Neural crest cell (in vitro differentiated cells): ENCODE measurements at regions not wholly inside any gene's neighbourhood (a gene's known extent, or its start where the extent isn't known, plus 50 kb on each side); places are given as distances from the start of the nearest gene placed in this dataset.
A peak's percentile ranks its signal among the peaks of the same experiment; 100 is the strongest.

Experiments used
- DNase-seq: peaks from one replicate; pipeline ENCODE4 v3.0.0; 2021; ENCODE audit warnings: low read depth, mixed read lengths, low spot score
- H3K27ac Mint-ChIP-seq: one replicate; pipeline ENCODE4 v1.8.0; 2021; ENCODE audit warnings: mild to moderate bottlenecking, mixed read lengths; ENCODE audit not compliant: unreplicated experiment
- H3K27me3 Mint-ChIP-seq: 2 replicates; pipeline ENCODE4 v1.8.0; 2021; ENCODE audit warnings: low read depth, mild to moderate bottlenecking, mixed read lengths
- H3K36me3 Mint-ChIP-seq: 2 replicates; pipeline ENCODE4 v1.8.0; 2021; ENCODE audit warnings: low read depth, mild to moderate bottlenecking, mixed read lengths
- H3K4me1 Mint-ChIP-seq: 2 replicates; pipeline ENCODE4 v1.8.0; 2021; ENCODE audit warnings: mixed read lengths
- H3K4me3 Mint-ChIP-seq: one replicate; pipeline ENCODE4 v1.8.0; 2021; ENCODE audit warnings: mild to moderate bottlenecking, mixed read lengths
- H3K9me3 Mint-ChIP-seq: 2 replicates; pipeline ENCODE4 v1.8.0; 2021; ENCODE audit warnings: mixed read lengths
- CTCF ChIP-seq: fragments of 200-600 bp; sonication (generic); conservative IDR thresholded peaks from 2 replicates; pipeline ENCODE4 v1.5.0; 2021; ENCODE audit warnings: antibody characterized with exemption, mild to moderate bottlenecking

GRCh38 chr5:61600945-61601511, 269.0 kb downstream of the ZSWIM6 start:
- no peak for DNase-seq
- peaks cover 12% of the 10 kb centered on the region for H3K4me1 Mint-ChIP-seq
- H3K4me3 Mint-ChIP-seq, result no peak overlapping the region
- H3K27ac Mint-ChIP-seq, result peak overlapping the region; percentile 57
- no peaks in the 10 kb centered on the region for H3K27me3 Mint-ChIP-seq
- H3K36me3 Mint-ChIP-seq, result peaks cover 3% of the 10 kb centered on the region
- peaks cover 3% of the 10 kb centered on the region for H3K9me3 Mint-ChIP-seq
- TF ChIP-seq CTCF, result no peak

GRCh38 chr5:61603211-61603908, 271.3 kb downstream of the ZSWIM6 start:
- H3K27ac Mint-ChIP-seq, result no peak overlapping the region
- H3K4me1 Mint-ChIP-seq, result peaks cover 12% of the 10 kb centered on the region
- H3K4me3 Mint-ChIP-seq, result no peak overlapping the region
- H3K36me3 Mint-ChIP-seq, result no peaks in the 10 kb centered on the region
- no peaks in the 10 kb centered on the region for H3K9me3 Mint-ChIP-seq
- TF ChIP-seq CTCF, result no peak
- no peak for DNase-seq
- no peaks in the 10 kb centered on the region for H3K27me3 Mint-ChIP-seq

DNA sequence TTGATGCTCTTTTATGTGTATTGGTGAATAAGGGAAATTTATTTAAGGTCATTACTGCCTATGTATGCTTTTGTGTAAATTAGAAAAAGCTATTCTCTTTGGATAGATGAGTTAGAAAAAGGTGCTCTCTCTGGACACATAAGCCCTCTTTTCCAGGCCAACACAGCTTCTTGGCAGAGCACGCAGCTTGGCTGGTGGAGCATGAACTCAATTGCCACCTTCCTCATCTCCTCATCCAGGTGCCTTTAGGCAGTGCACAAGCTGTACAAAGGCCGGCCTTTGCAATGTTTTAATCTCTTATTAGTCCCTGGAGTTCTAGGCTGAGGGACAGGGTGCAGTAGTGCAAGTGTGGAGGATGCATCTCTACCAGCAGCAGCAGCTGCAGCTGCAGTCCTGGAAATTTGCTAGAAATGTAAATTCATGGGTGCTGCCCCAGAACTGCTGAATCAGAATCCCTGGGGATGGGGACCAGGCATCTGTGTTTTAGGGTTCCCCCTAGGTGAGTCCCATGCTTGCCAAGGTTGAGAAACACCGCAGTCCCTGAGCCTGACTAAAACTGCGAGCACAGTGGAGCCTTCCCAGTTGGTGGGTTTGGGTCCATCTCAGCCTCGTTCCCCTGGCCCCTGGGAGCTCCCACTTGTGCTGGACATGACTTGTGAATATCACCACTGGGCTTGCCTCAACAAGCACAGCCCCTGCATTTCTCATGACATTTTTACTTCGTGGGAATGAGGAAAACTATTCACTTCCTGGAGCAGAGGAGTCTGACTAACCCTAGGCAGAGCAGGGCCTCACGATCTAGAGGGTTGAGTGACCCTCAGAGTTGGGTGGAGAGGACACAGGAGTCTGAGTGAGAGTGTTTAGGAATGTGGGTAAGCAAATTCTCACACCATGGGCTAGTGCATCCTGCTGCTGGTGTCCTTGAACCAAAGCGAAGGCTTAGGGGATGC, 272.3 kb downstream of the ZSWIM6 start:
- Mint-ChIP-seq H3K4me3 (no peak overlapping the region), H3K27me3 (no peaks in the 10 kb centered on the region), H3K36me3 (no peaks in the 10 kb centered on the region), H3K27ac (no peak overlapping the region), H3K9me3 (no peaks in the 10 kb centered on the region), H3K4me1 (peaks cover 10% of the 10 kb centered on the region)
- DNase-seq, result no peak
- TF ChIP-seq CTCF, result no peak

- peaks cover 44% of the 10 kb centered on the region for H3K4me1 Mint-ChIP-seq
- no peaks in the 10 kb centered on the region for H3K9me3 Mint-ChIP-seq
- no peak for DNase-seq
- H3K27ac Mint-ChIP-seq, result no peak overlapping the region
- no peak overlapping the region for H3K4me3 Mint-ChIP-seq
- H3K36me3 Mint-ChIP-seq, result no peaks in the 10 kb centered on the region
- no peaks in the 10 kb centered on the region for H3K27me3 Mint-ChIP-seq
- TF ChIP-seq CTCF, result no peak
These were observed 278.0 kb downstream of the ZSWIM6 start for GRCh38 chr5:61609840-61610677.

GRCh38 chr5:61610678-61611024, 278.6 kb downstream of the ZSWIM6 start:
- Mint-ChIP-seq H3K4me3 (no peak overlapping the region), H3K36me3 (no peaks in the 10 kb centered on the region), H3K27me3 (no peaks in the 10 kb centered on the region), H3K4me1 (peaks cover 42% of the 10 kb centered on the region), H3K27ac (no peak overlapping the region), H3K9me3 (no peaks in the 10 kb centered on the region)
- DNase-seq, result no peak
- TF ChIP-seq CTCF, result no peak
